ENCODE measurements at regions not wholly inside any gene's neighbourhood (a gene's known extent, or its start where the extent isn't known, plus 50 kb on each side); places are given as distances from the start of the nearest gene placed in this dataset.

DNA sequence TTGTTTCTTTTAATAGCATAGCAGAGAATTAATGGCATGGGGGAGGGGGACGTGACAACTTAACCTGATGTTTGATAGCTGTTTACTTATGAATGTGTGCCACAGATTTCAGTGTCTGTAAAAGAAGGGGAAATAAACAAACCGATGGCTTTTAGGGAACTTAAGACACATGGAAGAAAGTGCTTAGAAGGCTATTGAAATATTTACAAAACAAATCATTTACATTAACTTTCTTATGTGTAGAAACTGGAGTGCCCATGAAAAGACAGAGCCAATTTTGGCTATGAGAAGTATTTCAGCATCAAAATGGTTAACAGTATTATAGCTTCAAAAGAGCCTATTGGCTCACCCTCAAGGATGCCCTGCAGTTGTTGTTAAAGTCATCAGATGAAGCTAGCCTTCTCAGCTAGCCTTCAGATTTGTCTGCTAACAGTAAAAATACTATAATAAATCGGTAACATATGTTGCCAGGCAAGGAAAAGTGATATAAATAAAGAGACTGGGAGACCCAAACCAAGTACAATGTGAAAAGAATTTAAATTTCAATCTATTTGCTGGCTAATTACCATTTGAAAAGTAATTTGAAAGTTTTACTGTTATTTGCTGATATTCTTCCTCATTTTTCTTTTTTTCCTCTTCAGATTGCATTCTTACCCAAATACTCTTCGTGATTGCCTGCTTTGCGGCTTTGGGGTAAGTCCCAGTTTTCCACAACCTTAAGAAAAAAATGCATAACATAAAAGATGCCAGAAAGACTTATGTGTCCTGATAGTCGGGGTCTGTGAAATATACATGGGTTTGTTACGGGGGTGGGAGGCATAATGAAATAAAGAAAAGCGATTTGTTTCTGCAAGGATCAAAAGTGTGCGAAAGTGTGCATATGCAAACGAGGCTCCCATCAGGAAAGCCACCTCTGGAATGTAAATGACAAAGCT, 256.4 kb downstream of the MEIS1 start:
- no peak for DNase-seq

DNA sequence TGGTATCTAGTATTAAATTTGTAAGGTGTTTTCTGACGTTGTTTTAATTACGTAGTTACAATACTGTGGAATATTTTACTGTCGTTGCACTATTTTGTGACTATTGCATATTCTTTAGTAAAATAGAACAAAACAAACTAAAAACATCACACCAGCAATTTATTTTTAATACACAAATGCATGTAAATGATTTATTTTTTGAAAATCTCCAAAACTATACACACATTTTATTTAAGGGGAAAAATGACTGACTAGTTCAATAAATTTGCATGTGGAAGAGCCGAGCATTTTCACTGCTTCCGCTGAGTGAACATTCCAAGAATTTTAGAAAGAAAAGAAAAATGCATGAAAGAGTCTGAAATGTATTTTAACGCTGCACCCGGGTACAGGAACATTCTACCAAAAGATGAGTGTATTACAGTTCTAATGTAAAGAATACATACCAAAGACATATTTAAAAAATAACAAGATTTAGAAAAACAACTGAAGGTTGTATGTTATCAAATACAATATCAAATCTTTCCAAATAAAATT, 257.7 kb downstream of the MEIS1 start:
- DNase-seq: no peak

GRCh38 chr2:66693076-66693965, 258.4 kb downstream of the MEIS1 start:
- no peak for DNase-seq

DNA sequence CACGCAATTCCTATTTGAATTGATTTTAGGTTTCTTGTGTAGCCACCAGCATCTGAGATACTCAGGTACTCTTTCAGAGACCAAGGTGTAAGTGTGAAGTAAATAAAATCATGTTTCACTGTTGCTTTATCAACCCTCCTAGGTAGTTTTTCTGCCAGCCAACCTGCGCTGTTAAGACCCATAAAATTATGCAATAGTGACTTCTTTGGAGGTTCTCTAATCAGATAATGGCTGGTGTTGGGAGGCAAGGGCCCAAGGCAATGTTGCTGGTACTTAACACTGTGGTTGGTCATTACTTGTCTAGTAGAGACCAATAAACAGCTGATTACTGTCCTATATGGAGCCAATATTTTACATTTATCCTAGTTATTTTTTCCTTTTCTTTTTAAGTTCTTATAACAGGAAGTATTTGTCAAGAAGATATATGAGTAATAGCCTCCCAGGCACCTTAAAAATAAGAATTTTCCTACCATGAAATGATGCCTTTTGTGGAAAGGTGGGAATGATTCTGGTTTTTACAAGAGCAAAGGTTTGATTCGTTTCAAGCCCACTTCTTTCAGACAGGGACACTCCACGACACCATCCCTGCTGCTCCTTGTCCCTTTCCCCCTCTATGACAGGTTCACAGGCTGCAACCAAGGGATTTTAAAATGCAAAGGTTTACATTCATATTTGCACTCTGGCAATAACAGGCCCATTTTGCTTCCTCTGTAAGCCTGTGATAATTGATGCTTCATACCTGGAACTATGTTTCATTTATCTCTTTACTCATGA, 259.3 kb downstream of the MEIS1 start:
- DNase-seq: no peak

- no peak for DNase-seq
These were observed 260.4 kb downstream of the MEIS1 start for GRCh38 chr2:66695226-66695735.

GRCh38 chr2:66696374-66696773, 261.4 kb downstream of the MEIS1 start:
- peak; percentile 38 for DNase-seq

DNA sequence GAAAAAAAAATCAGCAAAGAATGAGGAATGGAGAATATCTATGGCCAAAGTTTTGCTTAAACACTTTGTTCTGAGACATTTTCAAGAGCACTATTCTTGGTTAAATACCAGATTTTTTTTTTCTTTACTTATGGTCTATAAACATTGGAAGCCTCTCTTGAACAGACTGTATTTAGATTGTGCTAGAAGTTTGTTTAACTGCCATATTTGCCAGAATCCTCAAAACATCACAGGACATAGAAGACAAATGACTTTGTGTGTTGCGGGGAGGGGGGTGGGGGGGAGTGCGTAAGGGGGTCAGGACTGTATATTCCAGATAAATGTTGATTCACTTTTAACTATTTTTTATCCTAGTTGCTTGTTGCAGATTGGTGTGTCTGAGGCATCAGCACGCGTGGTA, 262.0 kb downstream of the MEIS1 start:
- DNase-seq: peak; percentile 4

- no peak for DNase-seq
These were observed 262.4 kb downstream of the MEIS1 start for GRCh38 chr2:66697366-66697765.

- DNase-seq: no peak
These were observed 263.2 kb downstream of the MEIS1 start for GRCh38 chr2:66698091-66698490.

DNA sequence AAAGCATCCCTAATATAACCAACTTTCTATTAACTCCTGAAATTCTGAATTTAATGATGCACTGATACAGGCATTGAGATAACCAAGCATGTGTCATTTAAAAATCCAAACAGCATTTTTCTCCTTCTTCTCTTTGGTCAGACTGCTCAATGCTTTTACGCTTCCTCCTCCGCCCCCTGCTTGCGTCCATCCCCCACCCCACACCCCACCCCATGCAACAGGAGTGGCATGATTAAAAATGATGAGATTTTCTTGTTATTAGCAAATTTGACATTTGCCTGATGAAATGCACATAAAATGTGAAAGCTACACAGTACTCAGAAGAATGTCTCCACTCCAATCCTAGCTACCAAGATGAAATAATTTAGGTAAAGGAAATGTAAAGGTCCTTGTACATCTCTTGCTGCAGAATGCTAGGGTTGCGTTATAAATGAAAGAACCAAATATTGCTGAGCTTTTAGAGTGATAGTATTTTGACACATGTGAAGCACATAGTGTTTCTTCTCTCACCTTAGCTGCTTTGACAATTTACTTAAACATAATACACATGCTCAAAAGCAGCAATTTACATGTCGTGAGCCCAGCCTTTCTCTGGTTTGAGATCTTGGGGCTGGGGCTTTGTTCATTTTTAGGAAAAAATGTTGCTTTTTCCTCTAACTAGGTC, 263.8 kb downstream of the MEIS1 start:
- no peak for DNase-seq

DNA sequence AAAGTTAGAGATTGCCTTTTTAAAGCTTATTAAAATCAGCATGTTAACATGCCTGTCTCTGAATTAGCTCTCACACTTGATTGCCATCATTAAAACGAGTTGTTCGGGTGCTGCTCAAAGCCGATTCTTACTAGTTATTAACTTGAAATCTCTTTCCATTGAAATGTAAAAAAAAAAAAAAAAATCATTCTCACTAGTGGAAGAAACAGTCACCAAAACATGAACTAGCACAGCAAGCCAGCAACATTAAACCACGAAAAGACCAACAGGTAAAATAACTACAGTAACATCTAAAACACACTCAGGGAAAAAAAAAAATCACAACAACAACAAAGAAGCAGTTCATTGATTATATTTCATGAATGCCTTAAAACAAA, 264.5 kb downstream of the MEIS1 start:
- DNase-seq: no peak

GRCh38 chr2:66699793-66700676, 265.1 kb downstream of the MEIS1 start:
- DNase-seq: peak; percentile 36

- DNase-seq: no peak
These were observed 265.7 kb downstream of the MEIS1 start for GRCh38 chr2:66700677-66701066.

DNA sequence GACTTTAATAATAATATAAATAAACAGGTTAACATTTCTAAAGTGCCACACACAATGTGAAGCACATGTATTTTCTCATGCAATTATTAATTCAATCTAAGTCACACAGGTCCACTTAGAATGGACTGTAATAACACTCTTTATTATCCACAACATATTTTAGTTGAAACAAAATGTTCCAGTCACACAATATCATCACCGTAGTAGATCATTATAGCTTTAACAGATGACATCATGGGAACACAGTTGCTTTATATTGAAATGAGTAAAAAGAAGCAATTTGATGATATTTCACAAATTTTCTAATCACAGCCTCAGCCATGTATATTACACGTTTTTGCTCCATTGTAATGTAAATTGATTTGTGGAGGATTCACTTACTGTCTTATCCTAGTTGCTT, 266.3 kb downstream of the MEIS1 start:
- no peak for DNase-seq

- DNase-seq: no peak
These were observed 266.7 kb downstream of the MEIS1 start for GRCh38 chr2:66701656-66702055.

GRCh38 chr2:66702301-66702700, 267.4 kb downstream of the MEIS1 start:
- no peak for DNase-seq

GRCh38 chr2:66704786-66705185, 269.9 kb downstream of the MEIS1 start:
- DNase-seq: no peak

DNA sequence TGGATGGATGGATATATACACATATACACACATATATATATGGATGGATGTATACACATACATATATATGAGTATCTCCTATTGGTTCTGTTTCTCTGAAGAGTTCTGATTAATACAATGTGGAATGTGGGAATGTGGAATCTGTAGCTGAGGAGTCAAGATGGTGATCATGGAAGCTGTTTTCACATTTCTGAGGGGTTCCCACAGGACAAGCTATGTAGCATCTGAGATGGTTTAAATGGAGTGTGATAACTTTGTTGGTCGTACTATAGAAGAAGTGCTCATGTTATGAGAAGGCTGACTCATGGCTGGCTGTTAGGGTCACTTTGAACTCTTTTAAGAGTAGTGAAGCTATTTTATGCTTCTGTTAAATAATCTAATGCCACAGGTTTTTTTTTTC, 279.7 kb downstream of the MEIS1 start:
- no peak for DNase-seq

GRCh38 chr2:66717218-66717905, 282.4 kb downstream of the MEIS1 start:
- DNase-seq: no peak

DNA sequence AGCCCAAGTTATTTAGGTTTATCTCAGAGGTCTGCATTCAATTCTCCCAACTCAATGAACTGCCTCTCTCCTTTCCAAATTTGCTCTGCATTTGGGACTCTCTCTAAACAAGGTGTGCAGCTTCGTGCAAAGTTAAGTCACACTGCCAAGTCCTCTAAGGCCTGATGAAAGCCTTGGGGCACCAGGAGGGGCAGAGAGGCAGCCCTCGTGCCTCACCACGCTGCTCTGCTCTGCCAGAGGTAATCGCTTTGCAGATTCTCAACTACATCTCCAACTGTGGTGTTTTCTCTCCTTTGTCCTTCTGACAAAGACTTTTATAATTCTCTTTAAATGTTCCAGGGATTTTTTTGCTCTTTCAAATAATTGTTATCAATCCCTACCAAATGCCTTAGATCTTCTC, 283.0 kb downstream of the MEIS1 start:
- no peak for DNase-seq
